ENCODE measurements at regions not wholly inside any gene's neighbourhood (a gene's known extent, or its start where the extent isn't known, plus 50 kb on each side); places are given as distances from the start of the nearest gene placed in this dataset.
"Not testable (repeated sequence)": the region's sequence is repeated elsewhere in the genome, so short reads cannot be mapped to it uniquely, and the experiment has no call there.

- H3K4me3 Mint-ChIP-seq: no peak overlapping the region
- no peaks in the 10 kb centered on the region for H3K36me3 Mint-ChIP-seq
- H3K9me3 Mint-ChIP-seq (ENCODE audit: low read depth): no peaks in the 10 kb centered on the region
- no peak overlapping the region for H3K27ac Mint-ChIP-seq
- peaks cover 6% of the 10 kb centered on the region for H3K4me1 Mint-ChIP-seq (ENCODE audit: low read depth)
- no peaks in the 10 kb centered on the region for H3K27me3 Mint-ChIP-seq
Observed at GRCh38 chrX:137195991-137196390, 162.2 kb upstream of the GPR101 start.

DNA sequence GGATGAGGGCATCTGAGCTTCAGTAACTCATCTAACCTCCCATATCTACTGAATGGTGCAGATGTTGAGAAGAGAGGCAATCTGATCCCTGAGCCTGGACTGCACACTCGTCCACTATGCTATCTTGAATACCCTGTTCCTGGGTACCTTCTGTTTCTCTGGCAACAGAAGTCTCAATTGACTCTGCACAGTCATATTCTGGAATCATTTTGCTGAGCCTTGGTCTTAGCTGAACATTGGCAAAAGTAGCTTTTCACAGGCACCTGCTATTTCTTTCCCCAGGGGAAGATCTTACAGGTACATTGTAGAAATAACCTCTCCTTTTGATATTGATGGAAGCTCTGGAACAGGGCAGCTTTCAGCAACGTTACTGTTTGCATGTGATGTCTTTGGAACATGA, 161.5 kb upstream of the GPR101 start:
- H3K27me3 Mint-ChIP-seq: no peaks in the 10 kb centered on the region
- H3K4me3 Mint-ChIP-seq: no peak overlapping the region
- H3K9me3 Mint-ChIP-seq (ENCODE audit: low read depth): no peaks in the 10 kb centered on the region
- H3K27ac Mint-ChIP-seq: no peak overlapping the region
- peaks cover 6% of the 10 kb centered on the region for H3K4me1 Mint-ChIP-seq (ENCODE audit: low read depth)
- no peaks in the 10 kb centered on the region for H3K36me3 Mint-ChIP-seq

GRCh38 chrX:137194164-137194563, 160.4 kb upstream of the GPR101 start:
- H3K4me3 Mint-ChIP-seq: no peak overlapping the region
- H3K36me3 Mint-ChIP-seq: no peaks in the 10 kb centered on the region
- no peaks in the 10 kb centered on the region for H3K27me3 Mint-ChIP-seq
- no peaks in the 10 kb centered on the region for H3K9me3 Mint-ChIP-seq (ENCODE audit: low read depth)
- peaks cover 6% of the 10 kb centered on the region for H3K4me1 Mint-ChIP-seq (ENCODE audit: low read depth)
- no peak overlapping the region for H3K27ac Mint-ChIP-seq

DNA sequence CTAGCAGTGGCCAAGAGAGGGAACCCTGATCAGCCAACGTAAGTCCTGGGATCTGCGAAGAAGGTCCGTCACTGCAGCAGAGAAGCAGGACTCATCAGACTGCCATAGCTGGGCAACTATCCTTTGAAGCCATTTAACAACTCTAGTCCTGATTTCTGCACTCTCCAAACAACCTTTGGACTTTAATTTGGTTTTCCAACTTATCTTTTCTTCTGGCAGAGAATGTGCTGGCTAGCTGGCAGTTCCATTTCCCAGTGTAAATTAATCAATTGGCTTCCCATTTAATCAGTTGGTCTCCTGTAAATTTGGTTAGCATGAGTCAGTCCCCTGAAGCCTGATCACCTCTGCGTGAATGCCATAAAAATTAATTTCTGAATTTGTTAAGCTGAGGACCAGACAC, 153.7 kb upstream of the GPR101 start:
- no peak overlapping the region for H3K27ac Mint-ChIP-seq
- H3K36me3 Mint-ChIP-seq: no peaks in the 10 kb centered on the region
- no peaks in the 10 kb centered on the region for H3K27me3 Mint-ChIP-seq
- H3K4me1 Mint-ChIP-seq (ENCODE audit: low read depth): no peaks in the 10 kb centered on the region
- no peak overlapping the region for H3K4me3 Mint-ChIP-seq
- no peaks in the 10 kb centered on the region for H3K9me3 Mint-ChIP-seq (ENCODE audit: low read depth)

DNA sequence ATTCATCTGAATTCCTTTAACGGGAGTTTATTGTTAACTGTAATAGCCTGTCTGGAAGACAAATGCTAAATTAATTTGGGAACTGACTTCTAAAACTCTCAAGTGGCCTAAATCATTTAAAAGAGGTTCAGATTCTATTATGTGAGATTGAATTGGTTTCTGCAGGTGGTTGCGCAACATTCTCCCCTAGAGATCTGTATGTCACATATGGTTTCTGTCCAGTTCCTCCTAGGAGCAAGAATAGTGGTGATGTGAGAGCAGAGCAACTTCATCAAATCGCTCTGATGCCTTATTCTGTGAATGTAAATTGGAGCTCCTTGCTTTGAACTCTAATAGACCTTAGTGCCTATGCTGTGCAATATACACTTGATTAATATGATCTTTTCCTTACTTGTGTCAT, 144.6 kb upstream of the GPR101 start:
- no peak overlapping the region for H3K27ac Mint-ChIP-seq
- H3K4me1 Mint-ChIP-seq (ENCODE audit: low read depth): no peaks in the 10 kb centered on the region
- no peak overlapping the region for H3K4me3 Mint-ChIP-seq
- H3K27me3 Mint-ChIP-seq: no peaks in the 10 kb centered on the region
- H3K9me3 Mint-ChIP-seq (ENCODE audit: low read depth): no peaks in the 10 kb centered on the region
- H3K36me3 Mint-ChIP-seq: no peaks in the 10 kb centered on the region

GRCh38 chrX:137172317-137172948, 138.6 kb upstream of the GPR101 start:
- H3K4me3 Mint-ChIP-seq: no peak overlapping the region
- no peak overlapping the region for H3K27ac Mint-ChIP-seq
- no peaks in the 10 kb centered on the region for H3K27me3 Mint-ChIP-seq
- H3K4me1 Mint-ChIP-seq (ENCODE audit: low read depth): peaks cover 6% of the 10 kb centered on the region
- H3K36me3 Mint-ChIP-seq: no peaks in the 10 kb centered on the region
- H3K9me3 Mint-ChIP-seq (ENCODE audit: low read depth): no peaks in the 10 kb centered on the region

GRCh38 chrX:137171626-137172025, 137.8 kb upstream of the GPR101 start:
- no peaks in the 10 kb centered on the region for H3K36me3 Mint-ChIP-seq
- no peak overlapping the region for H3K27ac Mint-ChIP-seq
- peaks cover 6% of the 10 kb centered on the region for H3K4me1 Mint-ChIP-seq (ENCODE audit: low read depth)
- H3K4me3 Mint-ChIP-seq: no peak overlapping the region
- H3K9me3 Mint-ChIP-seq (ENCODE audit: low read depth): no peaks in the 10 kb centered on the region
- H3K27me3 Mint-ChIP-seq: peaks cover 2% of the 10 kb centered on the region

GRCh38 chrX:137166591-137166990, 132.8 kb upstream of the GPR101 start:
- no peak overlapping the region for H3K27ac Mint-ChIP-seq
- H3K4me3 Mint-ChIP-seq: no peak overlapping the region
- peaks cover 2% of the 10 kb centered on the region for H3K27me3 Mint-ChIP-seq
- H3K36me3 Mint-ChIP-seq: no peaks in the 10 kb centered on the region
- H3K4me1 Mint-ChIP-seq (ENCODE audit: low read depth): no peaks in the 10 kb centered on the region
- no peaks in the 10 kb centered on the region for H3K9me3 Mint-ChIP-seq (ENCODE audit: low read depth)

GRCh38 chrX:137164329-137164728, 130.5 kb upstream of the GPR101 start:
- no peaks in the 10 kb centered on the region for H3K36me3 Mint-ChIP-seq
- H3K4me1 Mint-ChIP-seq (ENCODE audit: low read depth): no peaks in the 10 kb centered on the region
- no peak overlapping the region for H3K27ac Mint-ChIP-seq

DNA sequence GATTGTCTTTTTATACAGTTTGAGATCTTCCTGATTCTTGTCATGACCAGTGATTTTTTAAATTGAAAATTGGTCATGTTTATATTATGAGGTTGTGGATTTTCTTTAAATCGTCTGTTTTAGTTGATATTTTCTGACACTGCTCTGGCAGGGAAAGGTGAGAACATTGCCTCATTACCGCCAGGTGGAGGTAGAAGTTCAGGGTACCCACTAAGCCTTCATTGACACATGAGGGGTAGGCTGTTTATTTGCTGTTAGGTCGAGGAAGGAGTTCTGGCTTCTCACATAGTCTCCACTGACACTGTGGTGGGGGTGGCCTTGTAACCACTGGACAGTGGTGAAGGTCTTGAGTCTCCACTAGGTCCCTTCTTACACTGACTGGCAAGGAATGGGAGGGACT, 117.6 kb upstream of the GPR101 start:
- H3K4me3 Mint-ChIP-seq: no peak overlapping the region
- no peak overlapping the region for H3K27ac Mint-ChIP-seq
- H3K36me3 Mint-ChIP-seq: peaks cover 3% of the 10 kb centered on the region
- H3K27me3 Mint-ChIP-seq: peaks cover 5% of the 10 kb centered on the region
- no peaks in the 10 kb centered on the region for H3K9me3 Mint-ChIP-seq (ENCODE audit: low read depth)
- no peaks in the 10 kb centered on the region for H3K4me1 Mint-ChIP-seq (ENCODE audit: low read depth)

More at GRCh38 chrX:137164329-137164728, 130.5 kb upstream of the GPR101 start:
- no peak overlapping the region for H3K4me3 Mint-ChIP-seq
- no peaks in the 10 kb centered on the region for H3K9me3 Mint-ChIP-seq (ENCODE audit: low read depth)
- H3K27me3 Mint-ChIP-seq: peaks cover 2% of the 10 kb centered on the region

GRCh38 chrX:137143864-137144263, 110.1 kb upstream of the GPR101 start:
- Mint-ChIP-seq H3K4me1 (ENCODE audit: low read depth) (no peaks in the 10 kb centered on the region), H3K27ac (no peak overlapping the region), H3K9me3 (ENCODE audit: low read depth) (no peaks in the 10 kb centered on the region), H3K4me3 (no peak overlapping the region), H3K27me3 (no peaks in the 10 kb centered on the region), H3K36me3 (no peaks in the 10 kb centered on the region)

- not testable (repeated sequence) for H3K4me3 Mint-ChIP-seq; H3K9me3 Mint-ChIP-seq (ENCODE audit: low read depth); H3K36me3 Mint-ChIP-seq; H3K4me1 Mint-ChIP-seq (ENCODE audit: low read depth); H3K27me3 Mint-ChIP-seq; H3K27ac Mint-ChIP-seq
Observed at GRCh38 chrX:137122651-137123050, 88.9 kb upstream of the GPR101 start.

DNA sequence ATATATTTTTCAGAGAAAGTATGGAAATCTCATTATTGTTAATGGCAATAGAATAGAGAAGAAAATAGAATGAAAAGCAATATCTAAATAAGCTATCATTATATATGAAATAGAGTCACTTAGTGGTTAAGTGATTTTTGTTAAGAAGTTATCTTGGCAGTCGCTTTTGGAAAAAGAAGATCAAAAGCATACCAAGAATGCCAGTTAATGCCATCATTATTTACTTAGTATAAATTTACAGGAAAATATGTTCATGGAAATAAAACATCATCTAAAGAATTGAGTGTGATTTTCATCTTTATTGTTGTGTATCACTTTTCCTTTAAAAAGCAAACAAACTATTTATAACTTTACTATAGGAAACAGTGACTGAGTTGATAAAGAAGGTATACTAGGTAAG, 85.3 kb upstream of the GPR101 start:
- Mint-ChIP-seq H3K27me3 (peaks cover 11% of the 10 kb centered on the region), H3K36me3 (peaks cover 2% of the 10 kb centered on the region), H3K4me3 (no peak overlapping the region), H3K27ac (no peak overlapping the region), H3K4me1 (ENCODE audit: low read depth) (no peaks in the 10 kb centered on the region), H3K9me3 (ENCODE audit: low read depth) (no peaks in the 10 kb centered on the region)

DNA sequence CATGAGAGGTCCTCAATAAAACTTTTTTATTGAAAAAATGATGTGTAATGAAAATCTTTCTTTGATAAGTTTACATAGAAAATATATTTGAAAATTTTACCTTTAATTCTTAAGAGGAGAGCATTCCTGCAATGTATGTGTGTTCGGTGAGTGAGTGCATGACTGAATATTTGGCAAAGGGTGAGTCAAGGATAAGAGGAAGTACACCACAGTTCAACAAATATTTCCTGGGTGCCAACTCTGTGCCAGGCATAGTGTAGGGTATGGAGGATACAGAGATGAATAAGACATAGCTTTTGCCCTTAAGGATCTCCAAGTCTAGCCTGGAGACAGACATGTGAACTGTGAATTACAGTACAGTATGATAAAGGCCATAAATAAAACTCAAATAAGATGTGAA, 84.7 kb upstream of the GPR101 start:
- Mint-ChIP-seq H3K4me1 (ENCODE audit: low read depth) (no peaks in the 10 kb centered on the region), H3K36me3 (peaks cover 2% of the 10 kb centered on the region), H3K4me3 (no peak overlapping the region), H3K27ac (no peak overlapping the region), H3K27me3 (peaks cover 11% of the 10 kb centered on the region), H3K9me3 (ENCODE audit: low read depth) (no peaks in the 10 kb centered on the region)

GRCh38 chrX:137118136-137118535, 84.3 kb upstream of the GPR101 start:
- H3K4me1 Mint-ChIP-seq (ENCODE audit: low read depth): no peaks in the 10 kb centered on the region
- H3K4me3 Mint-ChIP-seq: no peak overlapping the region
- peaks cover 2% of the 10 kb centered on the region for H3K36me3 Mint-ChIP-seq
- H3K27me3 Mint-ChIP-seq: peaks cover 11% of the 10 kb centered on the region
- no peaks in the 10 kb centered on the region for H3K9me3 Mint-ChIP-seq (ENCODE audit: low read depth)
- no peak overlapping the region for H3K27ac Mint-ChIP-seq

DNA sequence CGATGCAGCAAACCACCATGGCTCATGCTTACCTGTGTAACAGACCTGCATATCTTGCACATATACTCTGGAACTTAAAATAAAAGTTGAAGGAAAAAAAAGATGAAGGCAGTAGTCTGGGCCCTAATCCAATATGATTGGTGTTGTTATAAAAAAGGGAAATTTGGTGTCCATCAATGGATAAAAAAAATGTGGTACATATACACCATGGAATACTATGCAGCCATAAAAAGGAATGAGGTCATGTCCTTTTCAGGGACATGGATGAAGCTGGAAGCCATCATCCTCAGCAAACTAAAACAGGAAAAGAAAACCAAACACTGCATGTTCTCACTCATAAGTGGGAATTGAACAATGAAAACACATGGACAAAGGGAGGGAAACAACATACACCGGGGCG, 74.1 kb upstream of the GPR101 start:
- not testable (repeated sequence) for H3K27ac Mint-ChIP-seq; H3K4me1 Mint-ChIP-seq (ENCODE audit: low read depth); H3K9me3 Mint-ChIP-seq (ENCODE audit: low read depth); H3K27me3 Mint-ChIP-seq; H3K4me3 Mint-ChIP-seq; H3K36me3 Mint-ChIP-seq

All from activated naive CD8-positive, alpha-beta T cell (primary cell).